Suprapubic skin (tissue), 4 donors: ENCODE measurements at regions not wholly inside any gene's neighbourhood (a gene's known extent, or its start where the extent isn't known, plus 50 kb on each side); places are given as distances from the start of the nearest gene placed in this dataset.

Experiments
- DNase-seq, 2 donors: peaks; one replicate each; pipeline ENCODE4 v3.0.0-alpha.2; 2019; ENCODE audit warnings: low spot score in 2 of 2
- H3K27ac ChIP-seq: fragments of 200-600 bp; sonication (generic); one replicate; pipeline ENCODE4 v1.5.1; 2019
- H3K27me3 ChIP-seq: fragments of 200-600 bp; sonication (generic); one replicate; pipeline ENCODE4 v1.5.1; 2019
- H3K36me3 ChIP-seq: fragments of 200-600 bp; sonication (generic); one replicate; pipeline ENCODE4 v1.5.1; 2019
- H3K4me1 ChIP-seq: fragments of 200-600 bp; sonication (generic); one replicate; pipeline ENCODE4 v1.5.1; 2019
- H3K4me3 ChIP-seq: fragments of 200-600 bp; sonication (generic); one replicate; pipeline ENCODE4 v1.5.1; 2019; ENCODE audit warnings: mild to moderate bottlenecking
- H3K9me3 ChIP-seq: fragments of 200-600 bp; sonication (generic); one replicate; pipeline ENCODE4 v1.5.1; 2019
- CTCF ChIP-seq, 2 donors: fragments of 200-600 bp in 1 of 2; fragments of 450-650 bp in 1 of 2; sonication (generic) in 1 of 2; IDR thresholded peaks; one replicate each; pipeline ENCODE4 v1.5.1; 2016 to 2019; ENCODE audit warnings: antibody characterized with exemption in 2 of 2, mild to moderate bottlenecking in 1 of 2, moderate library complexity in 1 of 2
- EP300 ChIP-seq: sonication (generic); formaldehyde crosslinking; IDR thresholded peaks from one replicate; pipeline ENCODE4 v1.6.1; 2017; ENCODE audit warnings: antibody characterized with exemption
- POLR2A ChIP-seq, 2 donors: fragments of 450-650 bp; IDR thresholded peaks; one replicate each; pipeline ENCODE4 v1.6.1; 2017; ENCODE audit warnings: antibody characterized with exemption in 2 of 2, mild to moderate bottlenecking in 2 of 2, moderate library complexity in 2 of 2
- POLR2AphosphoS5 ChIP-seq, 3 donors: sonication (generic); formaldehyde crosslinking; IDR thresholded peaks; one replicate each; pipeline ENCODE4 v1.6.1; 2017; ENCODE audit warnings: antibody characterized with exemption in 3 of 3
- WGBS: methylation state at CpG from one replicate; pipeline ENCODE4 v1.1.5; 2018; 5-methylcytosine and 5-hydroxymethylcytosine counted together

- H3K4me3 ChIP-seq = no peak overlapping the region
- H3K27me3 ChIP-seq = no peaks in the 10 kb centered on the region
- no peaks in the 10 kb centered on the region for H3K36me3 ChIP-seq
- H3K4me1 ChIP-seq = no peaks in the 10 kb centered on the region
- no peaks in the 10 kb centered on the region for H3K9me3 ChIP-seq
- no peak for DNase-seq
- TF ChIP-seq POLR2AphosphoS5 (IDR thresholded peaks at IDR 0.05) = no peak
- no peak for TF ChIP-seq CTCF (IDR thresholded peaks at IDR 0.05)
- TF ChIP-seq POLR2A (IDR thresholded peaks at IDR 0.05) = no peak
- no peak for TF ChIP-seq EP300
- no peak overlapping the region for H3K27ac ChIP-seq
- WGBS = 87% methylated on average over 2 of the region's 2 CpGs
Observed at GRCh38 chr2:139366681-139367080, 586.5 kb upstream of the NXPH2 start.

- whole genome bisulfite sequencing = 81% methylated on average over 5 of the region's 5 CpGs
- Histone ChIP-seq H3K4me1 (no peaks in the 10 kb centered on the region), H3K36me3 (no peaks in the 10 kb centered on the region), H3K4me3 (no peak overlapping the region), H3K9me3 (no peaks in the 10 kb centered on the region), H3K27me3 (no peaks in the 10 kb centered on the region), H3K27ac (no peak overlapping the region)
- TF ChIP-seq CTCF (IDR thresholded peaks at IDR 0.05) (no peak), POLR2A (IDR thresholded peaks at IDR 0.05) (no peak), POLR2AphosphoS5 (IDR thresholded peaks at IDR 0.05) (no peak), EP300 (no peak)
- no peak for DNase-seq
Observed at GRCh38 chr2:139365189-139365588, 585.0 kb upstream of the NXPH2 start.

- DNase-seq = no peak
- H3K4me3 ChIP-seq = no peak overlapping the region
- no peaks in the 10 kb centered on the region for H3K9me3 ChIP-seq
- H3K27me3 ChIP-seq = no peaks in the 10 kb centered on the region
- TF ChIP-seq POLR2AphosphoS5 (IDR thresholded peaks at IDR 0.05) (no peak), POLR2A (IDR thresholded peaks at IDR 0.05) (no peak), EP300 (no peak)
- WGBS = 86% methylated on average over 1 of the region's 1 CpG
- no peaks in the 10 kb centered on the region for H3K36me3 ChIP-seq
- no peak overlapping the region for H3K27ac ChIP-seq
- no peaks in the 10 kb centered on the region for H3K4me1 ChIP-seq
Observed at GRCh38 chr2:139360654-139361053, 580.5 kb upstream of the NXPH2 start.

- Histone ChIP-seq H3K27ac (no peak overlapping the region), H3K9me3 (no peaks in the 10 kb centered on the region), H3K27me3 (no peaks in the 10 kb centered on the region), H3K36me3 (no peaks in the 10 kb centered on the region), H3K4me3 (no peak overlapping the region), H3K4me1 (no peaks in the 10 kb centered on the region)
- TF ChIP-seq CTCF (IDR thresholded peaks at IDR 0.05) = no peak
- TF ChIP-seq EP300 = no peak
- TF ChIP-seq POLR2AphosphoS5 (IDR thresholded peaks at IDR 0.05) = no peak
- TF ChIP-seq POLR2A (IDR thresholded peaks at IDR 0.05) = no peak
- WGBS = 44% methylated on average over 1 of the region's 1 CpG
- no peak for DNase-seq
Observed at GRCh38 chr2:139359818-139360217, 579.6 kb upstream of the NXPH2 start.

GRCh38 chr2:139357972-139358371 lies 577.8 kb upstream of the NXPH2 start:
- Histone ChIP-seq H3K36me3 (no peaks in the 10 kb centered on the region), H3K4me3 (no peak overlapping the region), H3K27ac (no peak overlapping the region), H3K4me1 (no peaks in the 10 kb centered on the region), H3K27me3 (no peaks in the 10 kb centered on the region), H3K9me3 (no peaks in the 10 kb centered on the region)
- TF ChIP-seq CTCF (IDR thresholded peaks at IDR 0.05) (no peak), EP300 (no peak), POLR2A (IDR thresholded peaks at IDR 0.05) (no peak), POLR2AphosphoS5 (IDR thresholded peaks at IDR 0.05) (no peak)
- 93% methylated on average over 3 of the region's 3 CpGs for WGBS
- no peak for DNase-seq

GRCh38 chr2:139354518-139354917 lies 574.3 kb upstream of the NXPH2 start:
- WGBS = 73% methylated on average over 1 of the region's 1 CpG

More at GRCh38 chr2:139354518-139354917, 574.3 kb upstream of the NXPH2 start:
- TF ChIP-seq EP300 (no peak), POLR2AphosphoS5 (IDR thresholded peaks at IDR 0.05) (no peak)
- H3K4me1 ChIP-seq = no peaks in the 10 kb centered on the region
- no peaks in the 10 kb centered on the region for H3K36me3 ChIP-seq
- no peaks in the 10 kb centered on the region for H3K9me3 ChIP-seq
- no peak overlapping the region for H3K27ac ChIP-seq
- no peaks in the 10 kb centered on the region for H3K27me3 ChIP-seq
- no peak for DNase-seq
- H3K4me3 ChIP-seq = no peak overlapping the region
